OCI-LY3 (cell line): ENCODE measurements at regions not wholly inside any gene's neighbourhood (a gene's known extent, or its start where the extent isn't known, plus 50 kb on each side); places are given as distances from the start of the nearest gene placed in this dataset.

Experiments used
- H2AFZ ChIP-seq: fragments of 200-600, 300-600 bp; shearing (Covaris generic); 2 replicates; pipeline ENCODE4 v1.6.0; 2014; ENCODE audit warnings: antibody characterized with exemption, low read depth, low read length
- H3K27ac ChIP-seq: fragments of 200-600, 300-600 bp; sonication (generic); 2 replicates; pipeline ENCODE4 v1.5.1; 2014; ENCODE audit warnings: mild to moderate bottlenecking, low read length, moderate library complexity, mixed read lengths
- H3K27me3 ChIP-seq: fragments of 200-600, 300-600 bp; sonication (generic); 2 replicates; pipeline ENCODE4 v1.6.1; 2014; ENCODE audit warnings: low read depth, low read length, mixed read lengths
- H3K36me3 ChIP-seq: fragments of 200-600, 300-600 bp; sonication (generic); replicated peaks from 2 replicates; pipeline ENCODE3; 2014; ENCODE audit warnings: low read depth, low read length, mixed read lengths
- H3K4me1 ChIP-seq: fragments of 300-600, 200-600 bp; sonication (generic); 2 replicates; pipeline ENCODE4 v1.6.1; 2014; ENCODE audit warnings: low read length, mixed read lengths
- H3K4me2 ChIP-seq: fragments of 200-600, 300-600 bp; sonication (generic); 2 replicates; pipeline ENCODE4 v1.6.1; 2014; ENCODE audit warnings: low read length, mixed read lengths
- H3K4me3 ChIP-seq: fragments of 300-600, 200-600 bp; sonication (generic); 2 replicates; pipeline ENCODE4 v1.5.1; 2014; ENCODE audit warnings: antibody characterized with exemption, mild to moderate bottlenecking, low read length, moderate library complexity
- H3K79me2 ChIP-seq: fragments of 300-600, 200-600 bp; shearing (Covaris generic); 2 replicates; pipeline ENCODE4 v1.6.1; 2014; ENCODE audit warnings: mild to moderate bottlenecking, low read length, mixed read lengths
- H3K9ac ChIP-seq: fragments of 300-600, 200-600 bp; shearing (Covaris generic); 2 replicates; pipeline ENCODE4 v1.6.0; 2014; ENCODE audit warnings: mild to moderate bottlenecking, low read length, moderate library complexity
- H3K9me3 ChIP-seq: fragments of 200-600, 300-600 bp; shearing (Covaris generic); 2 replicates; pipeline ENCODE4 v1.6.1; 2014; ENCODE audit warnings: low read length, mixed read lengths; ENCODE audit not compliant: insufficient read depth
- H4K20me1 ChIP-seq: fragments of 200-600, 300-600 bp; sonication (generic); 2 replicates; pipeline ENCODE4 v1.6.1; 2016; ENCODE audit warnings: low read length, mixed read lengths; ENCODE audit not compliant: insufficient read depth
- CTCF ChIP-seq: fragments of 200-600, 300-600 bp; sonication (generic); IDR thresholded peaks from 2 replicates; pipeline ENCODE4 v1.5.1; 2014; ENCODE audit warnings: antibody characterized with exemption, low read length, low read depth
- EZH2phosphoT487 ChIP-seq: fragments of 200-600 bp; shearing (Covaris generic); IDR thresholded peaks from 2 replicates; pipeline ENCODE4 v1.6.1; 2018; ENCODE audit warnings: antibody characterized with exemption, mixed run types, low read depth

GRCh38 chr16:60566901-60567300 is 1469.3 kb downstream of the CDH8 start:
- Histone ChIP-seq H3K9me3 (no peaks in the 10 kb centered on the region), H2AFZ (no peak overlapping the region), H3K27me3 (no peaks in the 10 kb centered on the region), H3K27ac (no peak overlapping the region), H3K4me3 (no peak overlapping the region), H3K36me3 (no peaks in the 10 kb centered on the region), H3K4me1 (no peaks in the 10 kb centered on the region), H3K79me2 (no peaks in the 10 kb centered on the region), H3K4me2 (no peak overlapping the region), H4K20me1 (no peaks in the 10 kb centered on the region), H3K9ac (no peak overlapping the region)
- no peak for TF ChIP-seq EZH2phosphoT487
- no peak for TF ChIP-seq CTCF

GRCh38 chr16:60564588-60564987 is 1471.7 kb downstream of the CDH8 start:
- H3K9ac ChIP-seq = no peak overlapping the region
- H3K27ac ChIP-seq = no peak overlapping the region
- H3K4me1 ChIP-seq = no peaks in the 10 kb centered on the region
- no peak overlapping the region for H2AFZ ChIP-seq
- TF ChIP-seq EZH2phosphoT487 = no peak
- H3K36me3 ChIP-seq = no peaks in the 10 kb centered on the region
- no peaks in the 10 kb centered on the region for H3K27me3 ChIP-seq
- H3K4me3 ChIP-seq = no peak overlapping the region
- no peaks in the 10 kb centered on the region for H4K20me1 ChIP-seq
- H3K4me2 ChIP-seq = no peak overlapping the region
- no peaks in the 10 kb centered on the region for H3K9me3 ChIP-seq
- H3K79me2 ChIP-seq = no peaks in the 10 kb centered on the region

- TF ChIP-seq CTCF = no peak
- TF ChIP-seq EZH2phosphoT487 = no peak
- no peaks in the 10 kb centered on the region for H3K79me2 ChIP-seq
- no peaks in the 10 kb centered on the region for H3K4me1 ChIP-seq
- no peaks in the 10 kb centered on the region for H3K9me3 ChIP-seq
- H3K4me3 ChIP-seq = no peak overlapping the region
- H3K9ac ChIP-seq = no peak overlapping the region
- no peaks in the 10 kb centered on the region for H4K20me1 ChIP-seq
- H3K27me3 ChIP-seq = no peaks in the 10 kb centered on the region
- H3K4me2 ChIP-seq = no peak overlapping the region
- no peak overlapping the region for H2AFZ ChIP-seq
- H3K36me3 ChIP-seq = no peaks in the 10 kb centered on the region
- no peak overlapping the region for H3K27ac ChIP-seq
Measured at GRCh38 chr16:60563166-60563565, 1473.1 kb downstream of the CDH8 start.

- Histone ChIP-seq H2AFZ (no peak overlapping the region), H3K9me3 (no peaks in the 10 kb centered on the region), H3K4me1 (no peaks in the 10 kb centered on the region), H3K9ac (no peak overlapping the region), H3K79me2 (no peaks in the 10 kb centered on the region), H3K4me2 (no peak overlapping the region), H3K27me3 (no peaks in the 10 kb centered on the region), H4K20me1 (no peaks in the 10 kb centered on the region), H3K4me3 (no peak overlapping the region), H3K36me3 (no peaks in the 10 kb centered on the region), H3K27ac (no peak overlapping the region)
- TF ChIP-seq CTCF = no peak
- TF ChIP-seq EZH2phosphoT487 = no peak
Measured at GRCh38 chr16:60558936-60559335, 1477.3 kb downstream of the CDH8 start.
